Stimulated activated CD8-positive, alpha-beta memory T cell treated with anti-CD3 and anti-CD28 coated beads, Interleukin-7, amount 100 ng/mL, for 4 hours (primary cell): ENCODE measurements at regions not wholly inside any gene's neighbourhood (a gene's known extent, or its start where the extent isn't known, plus 50 kb on each side); places are given as distances from the start of the nearest gene placed in this dataset.
"Not testable (repeated sequence)": the region's sequence is repeated elsewhere in the genome, so short reads cannot be mapped to it uniquely, and the experiment has no call there.

Source experiments
- DNase-seq, 2 donors: peaks; one replicate each; pipeline ENCODE4 v3.0.0-alpha.2; 2020; ENCODE audit warnings: low read depth in 2 of 2

- DNase-seq = no peak
Observed at GRCh38 chr4:101670370-101670769, 120.2 kb upstream of the BANK1 start.

GRCh38 chr4:101669832-101670188 lies 120.7 kb upstream of the BANK1 start:
- DNase-seq = no peak

GRCh38 chr4:101669138-101669831 lies 121.2 kb upstream of the BANK1 start:
- DNase-seq = no peak

GRCh38 chr4:101667348-101667747 lies 123.2 kb upstream of the BANK1 start:
- DNase-seq = no peak

- no peak for DNase-seq
Observed at GRCh38 chr4:101660607-101661006, 129.9 kb upstream of the BANK1 start.

DNA sequence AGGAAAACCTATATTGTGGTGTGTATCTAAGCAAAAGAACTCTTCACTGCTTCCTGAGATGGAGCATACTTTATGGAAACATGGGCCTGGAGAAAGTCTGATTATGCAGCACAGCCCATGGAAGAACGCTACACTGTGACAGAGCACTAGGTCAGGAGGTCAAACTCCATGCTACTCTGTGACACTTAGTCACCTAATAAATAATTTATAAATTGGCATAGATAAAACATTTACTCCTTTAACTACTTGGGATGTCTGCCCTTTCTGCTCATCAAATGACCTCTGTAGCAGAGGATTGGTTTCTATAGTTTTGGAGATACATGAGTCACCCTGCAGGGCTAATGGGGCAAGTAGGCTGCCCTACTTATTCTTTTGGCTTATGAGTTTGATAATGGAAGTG lies 134.7 kb upstream of the BANK1 start:
- DNase-seq = no peak

DNA sequence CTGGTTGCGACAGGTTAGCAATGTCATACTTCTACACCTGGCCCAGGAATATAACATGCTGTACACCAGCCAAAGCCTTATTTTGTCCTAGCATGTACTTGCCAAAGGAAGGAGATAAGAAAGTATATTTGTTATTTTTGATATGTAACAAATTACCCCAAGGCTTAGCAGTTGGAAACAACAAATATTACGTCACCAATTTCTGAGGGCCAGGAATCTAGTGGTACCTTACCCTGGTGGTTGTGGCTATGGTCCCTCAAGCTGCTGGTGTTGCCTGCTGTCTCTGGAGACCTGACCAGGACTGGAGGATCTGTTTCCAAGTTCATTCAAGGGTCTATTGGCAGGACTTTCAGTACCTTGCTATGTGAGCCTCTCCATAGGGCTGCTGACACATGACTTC lies 135.5 kb upstream of the BANK1 start:
- DNase-seq = no peak

GRCh38 chr4:101651778-101652177 lies 138.8 kb upstream of the BANK1 start:
- no peak for DNase-seq

DNA sequence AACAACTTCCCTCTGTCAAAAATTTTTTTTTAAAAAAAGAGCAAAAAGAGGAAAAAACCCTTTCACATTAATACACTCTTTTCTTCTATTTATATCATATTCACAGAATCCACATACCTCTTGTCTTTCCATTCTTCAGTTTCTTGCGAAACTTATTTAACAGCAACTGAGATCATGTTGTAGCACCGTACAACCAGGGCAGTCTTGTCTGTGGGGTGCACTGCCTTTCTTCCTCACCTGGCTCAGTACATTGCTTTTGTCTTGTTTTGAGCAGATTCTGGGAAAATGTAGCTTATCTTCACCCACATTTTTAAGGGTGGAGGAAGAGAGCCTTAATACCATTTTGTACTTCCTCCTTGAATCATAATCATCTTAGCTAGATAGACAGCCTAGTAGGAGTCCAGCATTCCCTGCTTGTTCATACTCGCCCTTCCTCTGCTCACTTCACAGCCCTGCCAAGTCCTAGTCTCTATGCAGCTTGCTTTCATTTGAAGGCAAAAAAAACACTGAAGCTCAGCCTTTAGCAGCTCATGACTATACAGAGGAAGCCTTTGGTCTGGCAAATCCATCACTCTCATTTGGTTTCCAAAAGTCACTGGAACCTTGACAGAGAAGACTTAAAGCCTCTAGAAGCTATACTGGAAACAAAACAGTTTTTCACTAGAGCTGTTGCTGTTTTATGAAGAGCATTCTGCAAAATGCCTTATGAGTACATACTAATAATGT lies 140.6 kb upstream of the BANK1 start:
- DNase-seq = no peak

GRCh38 chr4:101647710-101648034 lies 142.9 kb upstream of the BANK1 start:
- DNase-seq = no peak

DNA sequence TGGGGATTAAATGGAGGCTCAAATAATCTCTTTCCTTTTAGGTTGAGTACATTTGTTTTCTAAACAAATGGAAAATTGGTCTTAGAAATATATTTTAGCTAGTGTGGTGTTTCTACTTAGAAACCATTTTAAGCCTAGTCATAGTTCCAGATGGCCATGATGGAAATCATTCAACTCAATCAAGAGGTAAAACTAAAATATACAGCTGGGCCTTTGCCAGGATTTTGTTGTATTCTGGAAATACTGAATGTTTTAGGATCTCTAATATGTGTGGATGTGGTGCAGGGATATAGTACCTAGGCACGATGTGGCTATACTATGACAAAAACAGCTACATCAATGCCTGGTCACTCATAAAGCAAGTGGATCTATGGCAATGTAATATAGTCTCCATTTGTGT lies 146.0 kb upstream of the BANK1 start:
- no peak for DNase-seq

- no peak for DNase-seq
Observed at GRCh38 chr4:101643186-101643837, 147.2 kb upstream of the BANK1 start.

GRCh38 chr4:101632766-101633165 lies 157.8 kb upstream of the BANK1 start:
- DNase-seq = not testable (repeated sequence)

- no peak for DNase-seq
Observed at GRCh38 chr4:101630319-101630986, 160.1 kb upstream of the BANK1 start.

DNA sequence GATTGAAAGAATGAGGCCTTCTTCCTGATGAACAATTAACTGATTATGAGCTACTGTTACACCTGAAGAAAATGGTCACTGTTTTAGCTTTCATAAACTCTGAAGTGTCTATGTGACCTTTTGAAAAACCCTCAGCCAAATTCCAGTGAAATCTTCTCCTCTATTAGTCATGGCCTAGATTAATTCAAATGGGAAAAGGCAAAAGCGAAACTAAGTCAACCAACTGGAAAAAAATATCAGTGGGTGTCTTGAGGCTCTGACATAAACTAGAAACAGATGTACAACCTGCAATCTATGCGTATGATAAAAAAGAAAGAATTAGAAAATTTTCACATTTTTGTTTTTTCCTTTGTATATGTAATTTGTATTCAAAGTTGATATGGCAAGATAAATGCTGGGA lies 169.4 kb upstream of the BANK1 start:
- no peak for DNase-seq

- no peak for DNase-seq
Observed at GRCh38 chr4:101615652-101616051, 174.9 kb upstream of the BANK1 start.

DNA sequence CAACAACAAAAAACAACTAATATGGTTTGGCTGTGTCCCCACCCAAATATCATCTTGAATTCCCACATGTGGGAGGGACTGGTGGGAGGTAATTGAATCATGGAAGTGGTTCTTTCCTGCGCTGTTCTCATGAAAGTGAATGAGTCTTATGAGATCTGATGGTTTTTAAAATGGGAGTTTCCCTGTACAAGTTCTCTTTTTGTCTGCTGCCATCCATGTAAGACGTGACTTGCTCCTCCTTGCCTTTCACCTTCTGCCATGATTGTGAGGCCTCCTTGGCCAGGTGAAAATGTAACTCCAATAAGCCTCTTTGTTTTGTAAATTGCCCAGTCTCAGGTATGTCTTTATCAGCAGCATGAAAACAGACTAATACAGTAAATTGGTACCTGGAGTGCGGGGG lies 183.5 kb upstream of the BANK1 start:
- not testable (repeated sequence) for DNase-seq

- no peak for DNase-seq
Observed at GRCh38 chr4:101604976-101605375, 185.6 kb upstream of the BANK1 start.

DNA sequence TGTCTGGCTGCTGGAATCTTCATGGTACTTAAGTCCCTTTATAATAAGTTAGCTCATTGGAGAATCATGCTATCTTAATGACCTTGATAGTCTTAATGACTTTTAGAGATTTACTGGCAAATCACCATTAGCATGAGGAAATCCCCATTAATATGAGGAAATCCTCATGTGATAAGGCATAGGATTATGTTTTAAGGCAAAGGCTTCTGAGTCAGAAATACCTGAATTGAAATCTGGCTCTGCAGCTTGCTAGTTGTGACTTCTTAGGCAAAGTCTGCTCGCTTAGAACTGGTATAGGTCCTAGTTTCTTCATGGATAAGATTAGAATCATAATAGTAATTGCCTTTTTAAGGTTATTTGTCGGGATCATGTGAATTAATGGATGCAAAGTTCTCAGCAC lies 190.2 kb upstream of the BANK1 start:
- no peak for DNase-seq

GRCh38 chr4:101599620-101600019 lies 190.9 kb upstream of the BANK1 start:
- no peak for DNase-seq

GRCh38 chr4:101596781-101597552 lies 193.6 kb upstream of the BANK1 start:
- DNase-seq = no peak

- DNase-seq = no peak
Observed at GRCh38 chr4:101594588-101594987, 195.9 kb upstream of the BANK1 start.
